ENCODE measurements at regions not wholly inside any gene's neighbourhood (a gene's known extent, or its start where the extent isn't known, plus 50 kb on each side); places are given as distances from the start of the nearest gene placed in this dataset.
"Not testable (repeated sequence)": the region's sequence is repeated elsewhere in the genome, so short reads cannot be mapped to it uniquely, and the experiment has no call there.

GRCh38 chr11:82059505-82059904 is 674.2 kb downstream of the FAM181B start:
- intact Hi-C loops (cut with micrococcal nuclease): no loop called here

- intact Hi-C loops (cut with micrococcal nuclease): no loop called here
These were observed 677.2 kb downstream of the FAM181B start for GRCh38 chr11:82056450-82056849.

- intact Hi-C loops (cut with micrococcal nuclease): no loop called here
These were observed 684.5 kb downstream of the FAM181B start for GRCh38 chr11:82049199-82049598.

- intact Hi-C loops (cut with micrococcal nuclease): no loop called here
These were observed 686.5 kb downstream of the FAM181B start for GRCh38 chr11:82047200-82047599.

- intact Hi-C loops (cut with micrococcal nuclease): no loop called here
These were observed 686.9 kb downstream of the FAM181B start for GRCh38 chr11:82046778-82047177.

GRCh38 chr11:82045748-82046457 is 687.8 kb downstream of the FAM181B start:
- intact Hi-C loops (cut with micrococcal nuclease): no loop called here

GRCh38 chr11:82043316-82043715 is 690.3 kb downstream of the FAM181B start:
- intact Hi-C loops (cut with micrococcal nuclease): no loop called here

- intact Hi-C loops (cut with micrococcal nuclease): no loop called here
These were observed 691.9 kb downstream of the FAM181B start for GRCh38 chr11:82041764-82042163.

GRCh38 chr11:82038154-82038553 is 695.5 kb downstream of the FAM181B start:
- intact Hi-C loops (cut with micrococcal nuclease): loop anchor here (5.0 kb wide), 2 partner anchors 251 to 396 kb away; no protein-coding TSS in a partner anchor

GRCh38 chr11:82034527-82034926 is 699.1 kb downstream of the FAM181B start:
- intact Hi-C loops (cut with micrococcal nuclease): no loop called here

- intact Hi-C loops (cut with micrococcal nuclease): not testable (repeated sequence)
These were observed 706.3 kb downstream of the FAM181B start for GRCh38 chr11:82027335-82027734.

- intact Hi-C loops (cut with micrococcal nuclease): no loop called here
These were observed 708.9 kb downstream of the FAM181B start for GRCh38 chr11:82024760-82025159.

GRCh38 chr11:82012276-82012675 is 721.4 kb downstream of the FAM181B start:
- intact Hi-C loops (cut with micrococcal nuclease): no loop called here

GRCh38 chr11:82009133-82009532 is 724.5 kb downstream of the FAM181B start:
- intact Hi-C loops (cut with micrococcal nuclease): no loop called here

GRCh38 chr11:82007521-82007920 is 726.1 kb downstream of the FAM181B start:
- intact Hi-C loops (cut with micrococcal nuclease): no loop called here

GRCh38 chr11:82004537-82005213 is 729.0 kb downstream of the FAM181B start:
- intact Hi-C loops (cut with micrococcal nuclease): loop anchor here (2.0 kb wide), 1 partner anchor 134 kb away; no protein-coding TSS in a partner anchor

- intact Hi-C loops (cut with micrococcal nuclease): loop anchor here (2.0 kb wide), 1 partner anchor 133 kb away; no protein-coding TSS in a partner anchor
These were observed 729.8 kb downstream of the FAM181B start for GRCh38 chr11:82003671-82004515.

- intact Hi-C loops (cut with micrococcal nuclease): no loop called here
These were observed 730.6 kb downstream of the FAM181B start for GRCh38 chr11:82003024-82003423.

- intact Hi-C loops (cut with micrococcal nuclease): no loop called here
These were observed 737.8 kb downstream of the FAM181B start for GRCh38 chr11:81995889-81996288.

- intact Hi-C loops (cut with micrococcal nuclease): no loop called here
These were observed 739.9 kb downstream of the FAM181B start for GRCh38 chr11:81993755-81994154.

- intact Hi-C loops (cut with micrococcal nuclease): no loop called here
These were observed 742.8 kb downstream of the FAM181B start for GRCh38 chr11:81990659-81991443.
